ENCODE measurements at regions not wholly inside any gene's neighbourhood (a gene's known extent, or its start where the extent isn't known, plus 50 kb on each side); places are given as distances from the start of the nearest gene placed in this dataset.

DNA sequence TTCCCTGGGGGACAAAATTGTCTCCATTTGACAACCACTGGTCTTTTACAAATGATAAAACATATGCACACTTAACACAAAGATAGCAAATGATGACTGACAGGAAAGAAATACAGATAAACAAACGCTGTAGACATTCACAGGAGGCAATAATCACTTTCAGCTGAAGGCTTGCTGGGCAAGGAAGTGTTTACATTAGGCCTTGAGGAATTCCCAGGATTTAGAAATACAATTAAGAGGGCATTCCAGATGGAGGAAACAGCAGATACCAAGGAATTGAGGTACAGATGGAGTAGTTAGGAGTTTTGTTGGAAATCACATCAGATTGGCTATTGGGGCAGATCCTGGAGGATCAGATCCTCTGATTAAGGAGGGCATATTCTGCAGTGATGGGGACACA, 93.9 kb downstream of the DYRK2 start:
- peaks cover 0 to under 1% (median 0%) of the 10 kb centered on the region in 4 donors for H3K4me1 ChIP-seq
- 68% methylated on average over 1 of the region's 1 CpG for whole genome bisulfite sequencing
- no peak overlapping the region for H3K4me3 ChIP-seq
- H3K9me3 ChIP-seq = no peaks in the 10 kb centered on the region
- H3K27me3 ChIP-seq = no peaks in the 10 kb centered on the region
- TF ChIP-seq POLR2A (IDR thresholded peaks at IDR 0.05; ENCODE audit: low read depth) (no peak), EP300 (IDR thresholded peaks at IDR 0.05) (no peak), CTCF (IDR thresholded peaks at IDR 0.05) (no peak), POLR2AphosphoS5 (IDR thresholded peaks at IDR 0.05) (no peak)
- H3K36me3 ChIP-seq = no peaks in the 10 kb centered on the region
- intact Hi-C loops (cut with DNase I) = no loop called here
- no peak overlapping the region for H3K27ac ChIP-seq (replicated peaks in 1 of 4)
- peak; percentile 26 for DNase-seq (ENCODE audit: extremely low spot score)

GRCh38 chr12:67747869-67748742, 99.6 kb downstream of the DYRK2 start:
- peaks cover 8 to 15% (median 11%) of the 10 kb centered on the region in 4 donors for H3K4me1 ChIP-seq
- no peak overlapping the region for H3K27ac ChIP-seq (replicated peaks in 1 of 4)
- WGBS = 85% methylated on average over 2 of the region's 2 CpGs
- no peaks in the 10 kb centered on the region for H3K27me3 ChIP-seq
- no peaks in the 10 kb centered on the region for H3K9me3 ChIP-seq
- H3K36me3 ChIP-seq = no peaks in the 10 kb centered on the region
- no peak for TF ChIP-seq POLR2A (IDR thresholded peaks at IDR 0.05; ENCODE audit: low read depth)
- no peak for TF ChIP-seq CTCF (IDR thresholded peaks at IDR 0.05)
- no peak for TF ChIP-seq EP300 (IDR thresholded peaks at IDR 0.05)
- no peak for TF ChIP-seq POLR2AphosphoS5 (IDR thresholded peaks at IDR 0.05)
- DNase-seq (ENCODE audit: extremely low spot score) = peak; percentile 72
- H3K4me3 ChIP-seq = no peak overlapping the region
- intact Hi-C loops (cut with DNase I) = no loop called here

DNA sequence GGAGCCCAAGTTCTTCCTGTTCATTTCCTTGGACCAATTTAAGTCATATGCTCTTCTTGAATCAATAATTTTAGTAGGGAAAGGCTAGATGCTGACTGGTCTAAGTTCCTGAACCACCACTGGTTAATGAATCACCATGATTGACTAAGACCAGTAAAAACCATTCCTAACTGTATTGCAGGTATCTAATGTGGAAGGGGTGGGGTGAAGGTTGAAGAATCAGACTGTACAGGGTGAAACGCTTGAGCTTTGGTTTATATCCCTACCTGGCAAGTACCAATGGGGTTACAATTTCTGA, 100.1 kb downstream of the DYRK2 start:
- Histone ChIP-seq H3K36me3 (no peaks in the 10 kb centered on the region), H3K27me3 (no peaks in the 10 kb centered on the region), H3K9me3 (no peaks in the 10 kb centered on the region), H3K4me1 (peaks cover 10 to 17% (median 14%) of the 10 kb centered on the region in 4 donors), H3K27ac (replicated peaks in 1 of 4) (no peak overlapping the region), H3K4me3 (no peak overlapping the region)
- TF ChIP-seq EP300 (IDR thresholded peaks at IDR 0.05) = no peak
- no peak for TF ChIP-seq POLR2A (IDR thresholded peaks at IDR 0.05; ENCODE audit: low read depth)
- no peak for TF ChIP-seq POLR2AphosphoS5 (IDR thresholded peaks at IDR 0.05)
- no peak for TF ChIP-seq CTCF (IDR thresholded peaks at IDR 0.05)
- 86% methylated on average over 1 of the region's 1 CpG for WGBS
- intact Hi-C loops (cut with DNase I) = no loop called here
- no peak for DNase-seq (ENCODE audit: extremely low spot score)

DNA sequence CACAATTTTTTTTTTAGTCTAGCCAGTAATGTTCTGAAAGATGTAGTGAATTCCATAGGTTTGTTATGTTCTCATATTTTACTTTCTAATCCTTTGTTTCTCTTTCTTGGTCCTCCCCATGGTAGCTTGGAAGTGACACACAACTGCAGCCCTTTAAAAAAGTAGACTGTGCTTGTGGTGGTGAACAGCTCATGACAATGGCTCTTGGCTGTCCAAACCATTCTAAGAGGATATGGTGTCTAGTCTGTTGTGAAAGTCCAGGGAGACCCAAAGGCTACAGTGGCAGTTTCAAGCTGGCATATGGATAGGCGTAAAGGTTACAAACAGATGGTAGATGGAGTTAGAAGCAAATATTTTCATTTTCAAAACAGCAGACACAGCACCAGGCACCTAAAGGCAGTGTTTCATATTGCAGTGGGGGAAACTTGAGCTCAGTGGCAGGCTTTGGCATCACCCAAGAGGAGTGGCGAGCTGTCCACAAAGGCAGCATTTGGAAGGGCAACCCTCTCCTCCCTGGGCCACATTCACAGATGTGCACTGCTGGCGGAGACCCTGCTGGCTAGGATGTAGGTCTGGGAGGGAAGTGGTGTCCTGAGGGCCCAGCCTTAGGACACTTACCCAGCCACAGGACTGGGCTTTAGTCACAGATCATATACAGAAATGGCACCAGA, 102.1 kb downstream of the DYRK2 start:
- peak; percentile 55 for DNase-seq (ENCODE audit: extremely low spot score)
- intact Hi-C loops (cut with DNase I) = no loop called here
- no peak overlapping the region for H3K27ac ChIP-seq (replicated peaks in 1 of 4)
- no peaks in the 10 kb centered on the region for H3K9me3 ChIP-seq
- WGBS = 100% methylated on average over 3 of the region's 3 CpGs
- H3K4me1 ChIP-seq = peaks cover 21 to 34% (median 31%) of the 10 kb centered on the region in 4 donors
- H3K27me3 ChIP-seq = no peaks in the 10 kb centered on the region
- no peak overlapping the region for H3K4me3 ChIP-seq
- no peaks in the 10 kb centered on the region for H3K36me3 ChIP-seq
- TF ChIP-seq POLR2A (IDR thresholded peaks at IDR 0.05; ENCODE audit: low read depth) = no peak
- no peak for TF ChIP-seq EP300 (IDR thresholded peaks at IDR 0.05)
- TF ChIP-seq POLR2AphosphoS5 (IDR thresholded peaks at IDR 0.05) = no peak
- TF ChIP-seq CTCF (IDR thresholded peaks at IDR 0.05) = no peak

Measured in esophagus muscularis mucosa (tissue), 4 donors.